Thymus (tissue), 11 donors: ENCODE measurements at regions not wholly inside any gene's neighbourhood (a gene's known extent, or its start where the extent isn't known, plus 50 kb on each side); places are given as distances from the start of the nearest gene placed in this dataset.

ENCODE experiments used
- DNase-seq, 9 donors: peaks; one replicate each; pipeline ENCODE4 v3.0.0-alpha.2; 2013; ENCODE audit warnings: low spot score in 9 of 9, low read depth in 6 of 9, missing footprints in 1 of 9
- H3K27ac ChIP-seq, 2 donors: one replicate each; pipeline ENCODE4 v1.5.1; 2013; ENCODE audit warnings: control low read depth in 1 of 2, low read depth in 1 of 2, low read length in 1 of 2, mild to moderate bottlenecking in 1 of 2, moderate library complexity in 1 of 2
- H3K27me3 ChIP-seq, 2 donors: one replicate each; pipeline ENCODE4 v1.5.1; 2013; ENCODE audit warnings: low read length in 1 of 2; ENCODE audit not compliant: control insufficient read depth in 2 of 2, insufficient read depth in 1 of 2
- H3K36me3 ChIP-seq, 2 donors: one replicate each; pipeline ENCODE4 v1.5.1; 2013; ENCODE audit warnings: low read length in 1 of 2, mild to moderate bottlenecking in 1 of 2, moderate library complexity in 1 of 2; ENCODE audit not compliant: control insufficient read depth in 2 of 2, insufficient read depth in 2 of 2
- H3K4me1 ChIP-seq, 2 donors: one replicate each; pipeline ENCODE4 v1.5.1; 2013; ENCODE audit warnings: low read length in 2 of 2; ENCODE audit not compliant: control insufficient read depth in 2 of 2, insufficient read depth in 2 of 2
- H3K4me3 ChIP-seq, 2 donors: one replicate each; pipeline ENCODE4 v1.5.1; 2013; ENCODE audit warnings: low read length in 2 of 2, control low read depth in 1 of 2, mild to moderate bottlenecking in 1 of 2
- H3K9me3 ChIP-seq, 2 donors: one replicate each; pipeline ENCODE4 v1.5.1; 2013; ENCODE audit warnings: low read length in 1 of 2, mild to moderate bottlenecking in 1 of 2; ENCODE audit not compliant: control insufficient read depth in 2 of 2, insufficient read depth in 1 of 2
- WGBS: extraction: QIAGEN DNeasy Blood & Tissue Kit; methylation state at CpG from one replicate; pipeline ENCODE4 v1.1.7; 2013; 5-methylcytosine and 5-hydroxymethylcytosine counted together
- donor health status: healthy.

DNA sequence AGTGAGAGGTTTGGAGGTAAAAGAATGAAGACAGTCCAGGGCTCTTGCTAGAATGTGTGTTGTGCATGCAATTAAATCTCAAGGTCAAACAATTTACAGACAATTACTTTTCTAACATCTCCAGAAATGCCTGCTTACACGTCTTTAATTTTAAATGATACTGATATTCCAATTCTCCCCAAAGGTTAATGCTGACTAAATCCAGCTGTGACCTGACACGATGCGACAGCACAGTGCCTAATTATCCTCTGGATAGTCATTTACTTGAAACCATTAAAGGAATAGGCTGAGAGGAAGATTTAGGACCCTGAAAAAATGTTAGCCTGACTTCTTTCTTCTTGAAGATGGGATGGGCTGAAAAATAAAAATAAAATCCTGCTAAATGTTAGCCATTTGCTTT lies 178.2 kb upstream of the MMS22L start:
- Histone ChIP-seq H3K4me1 (no peaks in the 10 kb centered on the region), H3K27me3 (no peaks in the 10 kb centered on the region), H3K9me3 (no peaks in the 10 kb centered on the region), H3K4me3 (no peak overlapping the region), H3K27ac (no peak overlapping the region), H3K36me3 (no peaks in the 10 kb centered on the region)
- no peak for DNase-seq
- 73% methylated on average over 3 of the region's 3 CpGs for WGBS

DNA sequence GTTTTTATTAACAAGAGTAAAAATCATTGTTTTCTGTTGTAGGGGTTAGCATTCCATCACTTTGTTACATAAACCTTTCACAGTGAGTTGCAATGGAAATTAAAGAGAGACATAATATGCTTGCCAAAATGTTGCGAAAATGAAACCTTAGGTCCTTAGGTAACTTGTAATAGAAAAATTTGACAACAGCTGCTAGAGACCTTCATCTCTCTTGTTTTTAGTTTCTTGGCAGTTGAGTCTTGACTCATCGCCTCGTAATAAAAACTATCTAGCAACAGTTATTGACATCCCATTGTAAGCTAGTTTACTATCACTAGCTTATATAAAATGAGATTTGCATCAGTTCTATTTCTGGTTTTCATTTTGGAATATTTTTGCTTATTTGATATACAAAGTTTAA lies 179.0 kb upstream of the MMS22L start:
- 90% methylated on average over 3 of the region's 3 CpGs for WGBS
- DNase-seq, result no peak
- no peaks in the 10 kb centered on the region for H3K4me1 ChIP-seq
- H3K27me3 ChIP-seq, result no peaks in the 10 kb centered on the region
- no peaks in the 10 kb centered on the region for H3K9me3 ChIP-seq
- H3K36me3 ChIP-seq, result no peaks in the 10 kb centered on the region
- no peak overlapping the region for H3K4me3 ChIP-seq
- H3K27ac ChIP-seq, result no peak overlapping the region

DNA sequence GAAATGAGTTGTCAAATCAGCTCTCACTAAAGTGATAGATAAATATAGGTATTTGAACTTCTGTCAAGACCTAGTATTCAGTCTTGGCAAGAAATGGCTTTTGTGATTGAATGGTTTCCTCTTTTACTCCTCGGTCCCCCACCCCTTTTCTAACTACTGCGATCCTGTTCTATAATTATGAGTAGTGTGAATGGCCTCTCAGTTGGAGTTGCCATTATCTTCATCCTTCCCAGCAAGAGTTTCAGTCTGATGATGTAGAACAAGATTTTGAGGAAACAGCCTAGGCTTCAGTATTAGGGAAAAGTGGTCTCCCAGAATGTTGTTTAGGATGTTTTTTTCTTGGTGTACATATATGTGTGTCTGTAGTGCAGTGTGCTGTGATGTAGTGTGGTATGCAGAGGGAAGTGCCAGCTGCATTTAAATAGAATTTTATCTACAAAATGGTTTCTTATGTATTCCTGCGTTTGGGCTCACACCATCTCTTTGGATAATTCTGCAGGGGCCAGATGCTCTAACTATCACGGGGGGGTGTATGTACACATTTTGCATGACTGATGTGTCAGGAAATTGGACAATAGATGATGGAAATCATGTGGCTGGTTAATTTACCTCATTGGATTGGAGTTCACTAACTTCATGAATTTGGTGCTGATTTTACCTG lies 180.1 kb upstream of the MMS22L start:
- H3K4me1 ChIP-seq, result no peaks in the 10 kb centered on the region
- no peaks in the 10 kb centered on the region for H3K36me3 ChIP-seq
- H3K4me3 ChIP-seq, result no peak overlapping the region
- no peaks in the 10 kb centered on the region for H3K27me3 ChIP-seq
- H3K9me3 ChIP-seq, result no peaks in the 10 kb centered on the region
- no peak for DNase-seq
- H3K27ac ChIP-seq, result no peak overlapping the region
- WGBS, result 68% methylated on average over 4 of the region's 4 CpGs

DNA sequence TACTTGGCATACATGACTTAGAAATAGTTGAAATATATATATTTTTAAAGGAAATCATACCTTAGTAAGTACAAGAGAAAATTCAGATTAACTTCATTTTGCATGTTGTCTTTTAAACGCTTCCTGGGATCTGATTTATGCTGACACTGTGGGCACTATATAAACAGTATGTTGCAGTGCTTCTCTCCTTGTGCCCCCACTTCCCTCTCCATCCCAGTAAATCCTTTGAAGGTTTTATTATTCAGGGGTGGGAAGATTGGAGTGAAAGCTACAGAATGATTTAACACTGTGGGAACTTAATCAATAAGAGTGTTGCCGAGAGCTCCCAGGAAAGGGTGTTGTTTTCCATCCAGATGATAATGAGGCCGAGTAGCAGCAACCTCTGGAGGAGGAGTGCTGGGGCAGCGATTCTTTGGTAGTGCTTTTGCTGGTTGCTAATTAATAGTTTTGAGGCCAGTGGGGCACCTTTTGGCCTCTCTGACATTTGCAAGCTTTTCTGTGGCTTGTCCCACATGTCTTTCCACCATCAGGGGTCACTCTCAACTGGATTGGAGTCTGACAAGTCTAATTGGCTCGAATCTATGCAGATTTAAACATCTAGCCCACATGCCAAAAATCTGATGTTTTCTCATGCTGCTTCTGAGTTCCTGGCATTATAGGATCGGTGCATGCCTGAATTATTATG lies 183.0 kb upstream of the MMS22L start:
- Histone ChIP-seq H3K9me3 (no peaks in the 10 kb centered on the region), H3K27ac (no peak overlapping the region), H3K27me3 (no peaks in the 10 kb centered on the region), H3K4me1 (no peaks in the 10 kb centered on the region), H3K4me3 (no peak overlapping the region), H3K36me3 (no peaks in the 10 kb centered on the region)
- no peak for DNase-seq
- WGBS, result 55% methylated on average over 6 of the region's 6 CpGs

DNA sequence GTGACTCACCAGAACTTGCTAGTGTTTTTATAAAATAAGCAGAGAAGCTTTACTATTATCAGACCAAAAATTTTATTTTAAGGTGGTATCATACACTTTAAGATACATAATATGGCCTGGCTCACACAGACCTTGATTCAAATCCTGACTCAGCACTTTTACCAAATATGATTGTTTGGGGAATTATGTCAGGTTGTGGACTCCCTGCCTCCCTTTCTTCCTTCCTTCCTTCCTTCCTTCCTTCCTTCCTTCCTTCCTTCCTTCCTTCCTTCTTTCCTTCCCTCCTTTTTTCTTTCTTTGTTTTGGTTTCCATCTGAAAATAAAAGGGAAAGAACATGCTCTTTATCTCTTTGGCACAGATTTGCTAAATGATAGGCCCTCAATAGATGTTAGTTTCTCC lies 186.0 kb upstream of the MMS22L start:
- no peak for DNase-seq
- Histone ChIP-seq H3K27ac (no peak overlapping the region), H3K4me1 (no peaks in the 10 kb centered on the region), H3K36me3 (no peaks in the 10 kb centered on the region), H3K9me3 (no peaks in the 10 kb centered on the region), H3K4me3 (no peak overlapping the region), H3K27me3 (no peaks in the 10 kb centered on the region)

DNA sequence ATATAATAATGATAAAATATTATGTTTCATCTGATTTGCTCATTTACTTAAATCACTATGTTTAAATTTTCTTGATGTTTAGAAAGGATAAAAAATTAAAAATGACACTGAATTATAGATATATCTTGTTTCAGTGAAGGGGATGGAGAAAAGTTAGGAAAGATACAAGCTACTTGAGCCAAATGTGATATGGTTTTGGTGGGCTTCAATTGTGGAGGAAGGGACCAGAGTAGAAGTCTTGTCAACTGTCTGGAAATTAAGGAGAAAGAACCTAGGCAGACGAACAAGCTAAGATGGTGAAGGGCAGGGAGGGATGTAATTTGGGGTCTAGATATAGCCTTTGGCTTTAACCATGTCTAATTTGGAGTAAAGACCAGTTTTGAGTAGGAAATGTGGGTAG lies 186.4 kb upstream of the MMS22L start:
- 85% methylated on average over 1 of the region's 1 CpG for WGBS
- no peak for DNase-seq
- Histone ChIP-seq H3K9me3 (no peaks in the 10 kb centered on the region), H3K4me1 (no peaks in the 10 kb centered on the region), H3K27ac (no peak overlapping the region), H3K27me3 (no peaks in the 10 kb centered on the region), H3K36me3 (no peaks in the 10 kb centered on the region), H3K4me3 (no peak overlapping the region)

DNA sequence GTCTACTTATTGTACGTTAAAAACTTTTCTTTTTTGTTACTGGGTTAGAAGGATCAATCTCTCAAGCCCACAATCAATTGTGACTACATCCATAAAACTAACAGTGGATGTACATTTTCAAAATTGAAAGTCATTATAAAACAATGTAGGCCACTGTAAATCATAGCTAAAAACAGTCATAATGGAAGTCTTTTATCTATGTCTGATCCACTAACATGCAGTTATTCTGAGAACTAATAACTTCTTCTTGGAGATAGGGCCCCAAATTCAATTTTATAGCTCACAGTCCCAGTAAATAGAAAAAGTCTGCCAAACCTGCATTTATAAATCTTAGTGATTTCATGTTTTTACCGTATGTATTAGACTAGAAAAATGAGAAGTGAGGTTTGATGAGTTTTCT lies 187.3 kb upstream of the MMS22L start:
- Histone ChIP-seq H3K36me3 (no peaks in the 10 kb centered on the region), H3K4me3 (no peak overlapping the region)
- 91% methylated on average over 2 of the region's 2 CpGs for WGBS

DNA sequence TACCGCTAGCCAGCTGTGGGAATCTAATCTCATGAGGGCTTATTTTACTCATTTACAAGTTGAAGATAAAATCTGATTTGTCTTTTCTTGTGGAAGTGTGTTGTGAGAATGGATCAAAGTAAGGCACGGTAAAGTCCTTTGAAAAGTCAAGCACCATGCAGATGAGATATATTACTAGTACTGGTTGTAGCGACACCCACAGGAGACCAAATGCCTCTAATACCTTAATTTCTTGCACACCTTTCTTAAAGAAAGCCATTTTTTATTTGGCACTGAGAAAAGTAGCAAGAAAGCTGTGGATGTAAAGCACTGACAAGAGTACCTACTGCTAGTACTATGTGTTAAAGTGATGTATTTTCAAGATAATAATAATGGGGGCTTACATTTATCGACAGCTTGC lies 191.0 kb upstream of the MMS22L start:
- H3K27ac ChIP-seq, result no peak overlapping the region
- H3K4me3 ChIP-seq, result no peak overlapping the region
- H3K27me3 ChIP-seq, result no peaks in the 10 kb centered on the region
- no peaks in the 10 kb centered on the region for H3K36me3 ChIP-seq
- H3K9me3 ChIP-seq, result no peaks in the 10 kb centered on the region
- 79% methylated on average over 4 of the region's 4 CpGs for WGBS
- H3K4me1 ChIP-seq, result no peaks in the 10 kb centered on the region
- no peak for DNase-seq

More for the DNA sequence above, 187.3 kb upstream of the MMS22L start:
- DNase-seq, result no peak
- H3K9me3 ChIP-seq, result no peaks in the 10 kb centered on the region
- H3K27me3 ChIP-seq, result no peaks in the 10 kb centered on the region
- H3K4me1 ChIP-seq, result no peaks in the 10 kb centered on the region
- H3K27ac ChIP-seq, result no peak overlapping the region

DNA sequence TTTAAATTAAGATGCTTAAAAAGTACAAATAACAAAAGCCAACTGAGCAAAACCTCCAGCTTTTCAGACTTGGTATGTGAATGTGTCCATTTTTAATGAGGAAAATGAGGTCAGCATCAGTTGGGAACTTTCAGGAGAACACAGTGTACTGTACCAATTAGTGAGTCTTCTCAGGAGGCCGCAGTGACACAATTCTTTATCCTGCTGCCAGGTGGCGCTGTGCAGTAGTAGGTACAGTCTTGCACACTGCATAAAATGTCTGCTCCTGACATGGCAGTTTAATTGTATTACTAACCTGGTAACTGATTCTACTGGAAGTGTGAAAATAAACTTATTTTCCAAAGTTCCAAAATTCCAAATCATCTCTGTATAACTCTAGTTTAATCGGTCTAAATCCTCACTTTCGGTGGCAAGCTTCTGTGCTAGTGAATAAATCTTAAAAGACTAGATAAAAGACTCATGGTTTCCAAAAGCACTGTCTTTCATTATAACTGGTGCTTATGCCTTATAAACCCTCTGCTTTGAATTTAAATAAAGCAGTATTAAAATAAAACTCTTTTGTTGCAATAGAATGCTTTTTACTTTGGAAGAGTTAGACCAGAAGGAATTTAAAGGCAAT lies 214.8 kb upstream of the MMS22L start:
- peak; percentile 10 to 64 (median 34) for DNase-seq
- H3K27me3 ChIP-seq, result no peaks in the 10 kb centered on the region
- no peaks in the 10 kb centered on the region for H3K36me3 ChIP-seq
- H3K27ac ChIP-seq, result no peak overlapping the region
- no peaks in the 10 kb centered on the region for H3K4me1 ChIP-seq
- 40% methylated on average over 4 of the region's 4 CpGs for WGBS
- H3K9me3 ChIP-seq, result no peaks in the 10 kb centered on the region
- no peak overlapping the region for H3K4me3 ChIP-seq
